SK-N-SH treated with all-trans-retinoic acid at 6 μM for 48 hours (cell line): ENCODE measurements at regions not wholly inside any gene's neighbourhood (a gene's known extent, or its start where the extent isn't known, plus 50 kb on each side); places are given as distances from the start of the nearest gene placed in this dataset.

Experiments used
- ATAC-seq: fragments of 200-7000 bp; cut with Tn5 transposase; 3 replicates; pipeline ENCODE4 v1.9.1; 2020; ENCODE audit warnings: mild to moderate bottlenecking, moderate library complexity
- BACH2 ChIP-seq: fragments of 250-450 bp; sonication (Bioruptor Pico); IDR thresholded peaks from 2 replicates; pipeline ENCODE4 v1.9.0; 2021; ENCODE audit warnings: mild to moderate bottlenecking, borderline replicate concordance
- CSDC2 ChIP-seq: fragments of 250-450 bp; sonication (Bioruptor Pico); IDR thresholded peaks from 2 replicates; pipeline ENCODE4 v1.5.0; 2020; ENCODE audit warnings: mild to moderate bottlenecking, moderate library complexity
- ESRRG ChIP-seq: fragments of 250-450 bp; sonication (Bioruptor Pico); IDR thresholded peaks from 2 replicates; pipeline ENCODE4 v1.6.1; 2021; ENCODE audit warnings: mild to moderate bottlenecking
- GLIS3 ChIP-seq: fragments of 250-450 bp; sonication (Bioruptor Pico); IDR thresholded peaks from 2 replicates; pipeline ENCODE4 v1.5.0; 2020; ENCODE audit warnings: mild to moderate bottlenecking, moderate library complexity
- OSR1 ChIP-seq: fragments of 250-450 bp; sonication (Bioruptor Pico); IDR thresholded peaks from 2 replicates; pipeline ENCODE4 v1.8.0; 2022; ENCODE audit warnings: moderate library complexity, mild to moderate bottlenecking, inconsistent platforms
- PPARA ChIP-seq: fragments of 250-450 bp; sonication (Bioruptor Pico); IDR thresholded peaks from 2 replicates; pipeline ENCODE4 v1.5.0; 2020; ENCODE audit warnings: mild to moderate bottlenecking, borderline replicate concordance
- SNAI2 ChIP-seq: fragments of 250-450 bp; sonication (Bioruptor Pico); IDR thresholded peaks from 2 replicates; pipeline ENCODE4 v1.5.0; 2020; ENCODE audit warnings: mild to moderate bottlenecking, moderate library complexity
- TCF4 ChIP-seq: fragments of 250-450 bp; sonication (Bioruptor Pico); IDR thresholded peaks from 2 replicates; pipeline ENCODE4 v1.8.0; 2021; ENCODE audit warnings: mild to moderate bottlenecking, moderate library complexity, borderline replicate concordance
- TOX ChIP-seq: fragments of 250-450 bp; sonication (Bioruptor Pico); IDR thresholded peaks from 2 replicates; pipeline ENCODE4 v1.8.0; 2021; ENCODE audit warnings: mild to moderate bottlenecking, moderate library complexity, borderline replicate concordance
- ZC3H10 ChIP-seq: fragments of 250-450 bp; sonication (Bioruptor Pico); IDR thresholded peaks from 2 replicates; pipeline ENCODE4 v1.5.1; 2021; ENCODE audit warnings: mild to moderate bottlenecking, moderate library complexity
- ZFP3 ChIP-seq: fragments of 250-450 bp; sonication (Bioruptor Pico); IDR thresholded peaks from 2 replicates; pipeline ENCODE4 v1.5.0; 2020; ENCODE audit warnings: mild to moderate bottlenecking, moderate library complexity
- ZFP30 ChIP-seq: fragments of 450-650 bp; formaldehyde crosslinking; IDR thresholded peaks from 2 replicates; pipeline ENCODE4 v1.5.0; 2022; ENCODE audit warnings: mild to moderate bottlenecking, moderate library complexity
- ZNF565 ChIP-seq: fragments of 450-650 bp; formaldehyde crosslinking; conservative IDR thresholded peaks from 2 replicates; pipeline ENCODE4 v1.5.0; 2020; ENCODE audit warnings: low read depth, mild to moderate bottlenecking, moderate library complexity
- ZNF70 ChIP-seq: fragments of 450-650 bp; formaldehyde crosslinking; IDR thresholded peaks from 2 replicates; pipeline ENCODE4 v1.5.0; 2020; ENCODE audit warnings: mild to moderate bottlenecking, moderate library complexity
- ZNF8 ChIP-seq: fragments of 450-650 bp; formaldehyde crosslinking; IDR thresholded peaks from 2 replicates; pipeline ENCODE4 v1.5.0; 2020; ENCODE audit warnings: mild to moderate bottlenecking, moderate library complexity
- TF ChIP-seq, protein P1 (sequence below): fragments of 250-450 bp; sonication (Bioruptor Pico); IDR thresholded peaks from 2 replicates; pipeline ENCODE4 v1.5.1; 2021; ENCODE audit warnings: mild to moderate bottlenecking, moderate library complexity
- TF ChIP-seq, protein P2 (sequence below): fragments of 250-450 bp; sonication (Bioruptor Pico); IDR thresholded peaks from 2 replicates; pipeline ENCODE4 v1.5.0; 2020; ENCODE audit warnings: mild to moderate bottlenecking, moderate library complexity
- TF ChIP-seq, protein P3 (sequence below): fragments of 250-450 bp; sonication (Bioruptor Pico); IDR thresholded peaks from 2 replicates; pipeline ENCODE4 v1.5.1; 2020; ENCODE audit warnings: low read depth, mild to moderate bottlenecking, moderate library complexity
- TF ChIP-seq, protein P4 (sequence below): fragments of 250-450 bp; sonication (Bioruptor Pico); IDR thresholded peaks from 2 replicates; pipeline ENCODE4 v1.8.0; 2021; ENCODE audit warnings: low read depth, mild to moderate bottlenecking, moderate library complexity, borderline replicate concordance
- TF ChIP-seq, protein P5 (sequence below): fragments of 250-450 bp; sonication (Bioruptor Pico); IDR thresholded peaks from 2 replicates; pipeline ENCODE4 v1.8.0; 2020; ENCODE audit warnings: mild to moderate bottlenecking, moderate library complexity, borderline replicate concordance

DNA sequence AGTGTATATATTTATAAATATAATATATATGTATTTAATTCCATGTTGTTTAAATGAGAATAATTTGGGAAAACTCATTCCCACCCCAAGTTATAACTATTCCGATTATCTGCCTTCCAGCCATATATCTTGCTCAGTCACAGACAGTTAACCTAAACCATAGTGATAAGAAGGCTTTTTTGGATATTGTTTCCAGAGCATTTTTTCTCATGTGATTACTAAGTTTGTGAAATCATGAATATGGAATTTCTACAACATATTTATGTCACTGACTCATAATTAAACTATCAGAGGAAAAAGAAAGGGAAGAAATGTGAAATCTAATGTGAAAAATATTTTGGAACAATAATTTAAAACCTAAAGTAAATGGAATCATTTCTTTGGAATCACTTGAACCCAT, 1163.5 kb upstream of the PABPC4L start:
- TF ChIP-seq ZNF565 (CRISPR knock-in tag) (no peak), ESRRG (CRISPR knock-in tag) (no peak), OSR1 (CRISPR knock-in tag) (no peak), ZNF70 (no peak), ZFP3 (CRISPR knock-in tag) (no peak), ZFP30 (CRISPR knock-in tag) (no peak), GLIS3 (CRISPR knock-in tag) (no peak), TCF4 (CRISPR knock-in tag) (no peak), SNAI2 (CRISPR knock-in tag) (no peak), PPARA (CRISPR knock-in tag) (no peak), CSDC2 (CRISPR knock-in tag) (no peak)
- TF ChIP-seq, protein P1, sequence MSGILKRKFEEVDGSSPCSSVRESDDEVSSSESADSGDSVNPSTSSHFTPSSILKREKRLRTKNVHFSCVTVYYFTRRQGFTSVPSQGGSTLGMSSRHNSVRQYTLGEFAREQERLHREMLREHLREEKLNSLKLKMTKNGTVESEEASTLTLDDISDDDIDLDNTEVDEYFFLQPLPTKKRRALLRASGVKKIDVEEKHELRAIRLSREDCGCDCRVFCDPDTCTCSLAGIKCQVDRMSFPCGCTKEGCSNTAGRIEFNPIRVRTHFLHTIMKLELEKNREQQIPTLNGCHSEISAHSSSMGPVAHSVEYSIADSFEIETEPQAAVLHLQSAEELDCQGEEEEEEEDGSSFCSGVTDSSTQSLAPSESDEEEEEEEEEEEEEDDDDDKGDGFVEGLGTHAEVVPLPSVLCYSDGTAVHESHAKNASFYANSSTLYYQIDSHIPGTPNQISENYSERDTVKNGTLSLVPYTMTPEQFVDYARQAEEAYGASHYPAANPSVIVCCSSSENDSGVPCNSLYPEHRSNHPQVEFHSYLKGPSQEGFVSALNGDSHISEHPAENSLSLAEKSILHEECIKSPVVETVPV (CRISPR knock-in tag) = no peak
- TF ChIP-seq, protein P2, sequence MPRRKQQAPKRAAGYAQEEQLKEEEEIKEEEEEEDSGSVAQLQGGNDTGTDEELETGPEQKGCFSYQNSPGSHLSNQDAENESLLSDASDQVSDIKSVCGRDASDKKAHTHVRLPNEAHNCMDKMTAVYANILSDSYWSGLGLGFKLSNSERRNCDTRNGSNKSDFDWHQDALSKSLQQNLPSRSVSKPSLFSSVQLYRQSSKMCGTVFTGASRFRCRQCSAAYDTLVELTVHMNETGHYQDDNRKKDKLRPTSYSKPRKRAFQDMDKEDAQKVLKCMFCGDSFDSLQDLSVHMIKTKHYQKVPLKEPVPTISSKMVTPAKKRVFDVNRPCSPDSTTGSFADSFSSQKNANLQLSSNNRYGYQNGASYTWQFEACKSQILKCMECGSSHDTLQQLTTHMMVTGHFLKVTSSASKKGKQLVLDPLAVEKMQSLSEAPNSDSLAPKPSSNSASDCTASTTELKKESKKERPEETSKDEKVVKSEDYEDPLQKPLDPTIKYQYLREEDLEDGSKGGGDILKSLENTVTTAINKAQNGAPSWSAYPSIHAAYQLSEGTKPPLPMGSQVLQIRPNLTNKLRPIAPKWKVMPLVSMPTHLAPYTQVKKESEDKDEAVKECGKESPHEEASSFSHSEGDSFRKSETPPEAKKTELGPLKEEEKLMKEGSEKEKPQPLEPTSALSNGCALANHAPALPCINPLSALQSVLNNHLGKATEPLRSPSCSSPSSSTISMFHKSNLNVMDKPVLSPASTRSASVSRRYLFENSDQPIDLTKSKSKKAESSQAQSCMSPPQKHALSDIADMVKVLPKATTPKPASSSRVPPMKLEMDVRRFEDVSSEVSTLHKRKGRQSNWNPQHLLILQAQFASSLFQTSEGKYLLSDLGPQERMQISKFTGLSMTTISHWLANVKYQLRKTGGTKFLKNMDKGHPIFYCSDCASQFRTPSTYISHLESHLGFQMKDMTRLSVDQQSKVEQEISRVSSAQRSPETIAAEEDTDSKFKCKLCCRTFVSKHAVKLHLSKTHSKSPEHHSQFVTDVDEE = no peak
- TF ChIP-seq, all 23 proteins: peak for 0
- peak; percentile 50; the same call in 2 of the 3 replicates for ATAC-seq

DNA sequence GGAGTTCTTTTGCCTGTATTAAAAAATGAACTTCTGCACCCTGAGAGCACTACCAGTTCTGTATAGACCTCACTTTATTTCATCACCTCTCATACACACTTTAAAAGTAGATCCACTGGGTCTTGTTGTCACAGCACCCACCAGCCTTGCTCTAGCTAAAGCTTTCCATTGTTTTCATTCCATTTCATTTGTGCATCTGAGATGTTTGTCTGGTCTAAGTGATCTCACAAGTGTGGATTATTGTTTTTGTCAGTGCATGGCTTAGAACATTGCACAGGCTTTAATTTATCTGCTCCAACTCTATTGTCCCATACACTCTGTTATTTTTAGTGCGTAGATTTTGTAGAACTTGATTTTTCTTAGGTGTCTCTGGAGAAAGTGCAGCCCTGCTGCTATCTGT, 1157.5 kb upstream of the PABPC4L start:
- TF ChIP-seq ZNF8 (no peak), OSR1 (CRISPR knock-in tag) (no peak), TCF4 (CRISPR knock-in tag) (no peak), ZNF70 (no peak), PPARA (CRISPR knock-in tag) (no peak), ESRRG (CRISPR knock-in tag) (no peak), BACH2 (no peak), CSDC2 (CRISPR knock-in tag) (no peak), ZC3H10 (CRISPR knock-in tag) (no peak), ZNF565 (CRISPR knock-in tag) (no peak), ZFP3 (CRISPR knock-in tag) (no peak), TOX (CRISPR knock-in tag) (no peak)
- TF ChIP-seq, protein P3, sequence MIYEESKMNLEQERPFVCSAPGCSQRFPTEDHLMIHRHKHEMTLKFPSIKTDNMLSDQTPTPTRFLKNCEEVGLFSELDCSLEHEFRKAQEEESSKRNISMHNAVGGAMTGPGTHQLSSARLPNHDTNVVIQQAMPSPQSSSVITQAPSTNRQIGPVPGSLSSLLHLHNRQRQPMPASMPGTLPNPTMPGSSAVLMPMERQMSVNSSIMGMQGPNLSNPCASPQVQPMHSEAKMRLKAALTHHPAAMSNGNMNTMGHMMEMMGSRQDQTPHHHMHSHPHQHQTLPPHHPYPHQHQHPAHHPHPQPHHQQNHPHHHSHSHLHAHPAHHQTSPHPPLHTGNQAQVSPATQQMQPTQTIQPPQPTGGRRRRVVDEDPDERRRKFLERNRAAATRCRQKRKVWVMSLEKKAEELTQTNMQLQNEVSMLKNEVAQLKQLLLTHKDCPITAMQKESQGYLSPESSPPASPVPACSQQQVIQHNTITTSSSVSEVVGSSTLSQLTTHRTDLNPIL (CRISPR knock-in tag) = no peak
- TF ChIP-seq, protein P4, sequence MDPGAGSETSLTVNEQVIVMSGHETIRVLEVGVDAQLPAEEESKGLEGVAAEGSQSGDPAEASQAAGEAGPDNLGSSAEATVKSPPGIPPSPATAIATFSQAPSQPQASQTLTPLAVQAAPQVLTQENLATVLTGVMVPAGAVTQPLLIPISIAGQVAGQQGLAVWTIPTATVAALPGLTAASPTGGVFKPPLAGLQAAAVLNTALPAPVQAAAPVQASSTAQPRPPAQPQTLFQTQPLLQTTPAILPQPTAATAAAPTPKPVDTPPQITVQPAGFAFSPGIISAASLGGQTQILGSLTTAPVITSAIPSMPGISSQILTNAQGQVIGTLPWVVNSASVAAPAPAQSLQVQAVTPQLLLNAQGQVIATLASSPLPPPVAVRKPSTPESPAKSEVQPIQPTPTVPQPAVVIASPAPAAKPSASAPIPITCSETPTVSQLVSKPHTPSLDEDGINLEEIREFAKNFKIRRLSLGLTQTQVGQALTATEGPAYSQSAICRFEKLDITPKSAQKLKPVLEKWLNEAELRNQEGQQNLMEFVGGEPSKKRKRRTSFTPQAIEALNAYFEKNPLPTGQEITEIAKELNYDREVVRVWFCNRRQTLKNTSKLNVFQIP (CRISPR knock-in tag) = no peak
- TF ChIP-seq, protein P5, sequence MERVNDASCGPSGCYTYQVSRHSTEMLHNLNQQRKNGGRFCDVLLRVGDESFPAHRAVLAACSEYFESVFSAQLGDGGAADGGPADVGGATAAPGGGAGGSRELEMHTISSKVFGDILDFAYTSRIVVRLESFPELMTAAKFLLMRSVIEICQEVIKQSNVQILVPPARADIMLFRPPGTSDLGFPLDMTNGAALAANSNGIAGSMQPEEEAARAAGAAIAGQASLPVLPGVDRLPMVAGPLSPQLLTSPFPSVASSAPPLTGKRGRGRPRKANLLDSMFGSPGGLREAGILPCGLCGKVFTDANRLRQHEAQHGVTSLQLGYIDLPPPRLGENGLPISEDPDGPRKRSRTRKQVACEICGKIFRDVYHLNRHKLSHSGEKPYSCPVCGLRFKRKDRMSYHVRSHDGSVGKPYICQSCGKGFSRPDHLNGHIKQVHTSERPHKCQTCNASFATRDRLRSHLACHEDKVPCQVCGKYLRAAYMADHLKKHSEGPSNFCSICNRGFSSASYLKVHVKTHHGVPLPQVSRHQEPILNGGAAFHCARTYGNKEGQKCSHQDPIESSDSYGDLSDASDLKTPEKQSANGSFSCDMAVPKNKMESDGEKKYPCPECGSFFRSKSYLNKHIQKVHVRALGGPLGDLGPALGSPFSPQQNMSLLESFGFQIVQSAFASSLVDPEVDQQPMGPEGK (CRISPR knock-in tag) = no peak
- TF ChIP-seq, protein P2 = no peak
- TF ChIP-seq, protein P1 (CRISPR knock-in tag) = no peak
- ATAC-seq = no peak
